ENCODE measurements at regions not wholly inside any gene's neighbourhood (a gene's known extent, or its start where the extent isn't known, plus 50 kb on each side); places are given as distances from the start of the nearest gene placed in this dataset.

GRCh38 chr1:195376190-195376589 is 1232.0 kb downstream of the KCNT2 start:
- TF ChIP-seq POLR2AphosphoS5 (IDR thresholded peaks at IDR 0.05; ENCODE audit: low read depth, low read length) = no peak
- no peak for TF ChIP-seq REST (IDR thresholded peaks at IDR 0.05; ENCODE audit: insufficient read depth in 1 of 2, low read depth in 2 of 2, low read length in 2 of 2)
- no peak for TF ChIP-seq TAF1 (IDR thresholded peaks at IDR 0.05; ENCODE audit: borderline replicate concordance, insufficient read depth, low read length)
